RCC 7860 (cell line): ENCODE measurements at regions not wholly inside any gene's neighbourhood (a gene's known extent, or its start where the extent isn't known, plus 50 kb on each side); places are given as distances from the start of the nearest gene placed in this dataset.
"Not testable (repeated sequence)": the region's sequence is repeated elsewhere in the genome, so short reads cannot be mapped to it uniquely, and the experiment has no call there.

Experiments
- DNase-seq: peaks from one replicate; pipeline ENCODE4 v3.0.0-alpha.2; 2015; ENCODE audit warnings: low spot score
- FAIRE-seq: peaks from 2 replicates; lab custom pipeline; 2012; peaks lifted over from hg19 to GRCh38; lab: Jason Lieb, UNC

GRCh38 chr1:65527190-65527589 lies 106.7 kb downstream of the LEPR start:
- FAIRE-seq (no peak), DNase-seq (no peak)

GRCh38 chr1:65527707-65528503 lies 107.4 kb downstream of the LEPR start:
- DNase-seq (no peak), FAIRE-seq (no peak)

DNA sequence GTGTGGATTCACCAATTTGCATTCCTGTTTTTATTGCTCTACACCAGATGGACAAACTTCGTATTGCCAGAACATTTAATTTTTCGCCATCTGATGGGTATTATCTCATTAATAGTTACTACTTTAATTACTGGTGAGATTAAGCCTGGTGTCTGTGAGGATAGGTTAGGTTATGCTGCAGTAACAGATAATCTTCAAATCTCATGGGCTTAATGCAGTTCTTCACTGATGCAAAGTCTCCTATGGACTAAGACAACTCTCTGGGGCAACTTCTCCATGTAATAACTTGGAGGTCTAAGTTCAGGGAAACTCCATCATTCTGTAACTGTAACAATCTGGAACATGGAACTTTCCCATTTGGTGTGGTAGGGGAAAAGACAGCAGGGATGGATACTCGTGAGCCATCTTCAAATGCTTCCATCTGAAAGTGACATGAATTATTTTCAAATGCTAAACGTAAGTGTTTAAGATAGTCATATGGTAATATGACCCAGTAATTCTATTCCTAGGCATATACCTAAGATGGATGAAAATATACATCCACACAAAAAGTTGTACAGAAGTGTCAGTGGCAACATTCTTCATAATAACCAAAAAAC lies 111.6 kb downstream of the LEPR start:
- FAIRE-seq (no peak), DNase-seq (no peak)

GRCh38 chr1:65535981-65536380 lies 115.5 kb downstream of the LEPR start:
- FAIRE-seq: no peak
- no peak for DNase-seq

DNA sequence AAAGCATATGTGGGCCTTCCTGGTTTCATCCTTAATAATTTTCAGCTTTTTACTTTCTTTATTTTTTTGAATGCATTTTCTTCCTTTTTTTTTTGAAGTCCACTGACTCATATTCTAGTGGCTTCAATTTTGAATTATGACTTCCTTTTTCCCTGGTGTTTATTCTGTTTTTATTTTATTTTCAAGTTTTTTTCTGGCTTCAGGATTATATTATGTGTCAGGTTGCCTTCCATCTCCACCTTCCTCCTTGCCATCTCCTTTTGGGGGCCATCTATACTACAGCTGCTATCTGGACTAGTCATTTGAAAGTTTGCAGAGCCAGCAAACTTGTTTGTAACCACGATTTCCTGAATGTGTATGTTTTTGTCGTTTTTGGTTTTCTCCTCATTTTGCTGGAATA lies 117.6 kb downstream of the LEPR start:
- DNase-seq: no peak
- no peak for FAIRE-seq

- FAIRE-seq: no peak
- DNase-seq: no peak
Measured at GRCh38 chr1:65538664-65539063, 118.2 kb downstream of the LEPR start.

- DNase-seq (no peak), FAIRE-seq (no peak)
Measured at GRCh38 chr1:65539266-65540131, 119.0 kb downstream of the LEPR start.

GRCh38 chr1:65541161-65541560 lies 120.7 kb downstream of the LEPR start:
- peak; percentile 72 for FAIRE-seq
- DNase-seq: peak; percentile 32

GRCh38 chr1:65541865-65542264 lies 121.4 kb downstream of the LEPR start:
- no peak for FAIRE-seq
- DNase-seq: no peak

GRCh38 chr1:65542592-65542991 lies 122.1 kb downstream of the LEPR start:
- not testable (repeated sequence) for DNase-seq, FAIRE-seq

DNA sequence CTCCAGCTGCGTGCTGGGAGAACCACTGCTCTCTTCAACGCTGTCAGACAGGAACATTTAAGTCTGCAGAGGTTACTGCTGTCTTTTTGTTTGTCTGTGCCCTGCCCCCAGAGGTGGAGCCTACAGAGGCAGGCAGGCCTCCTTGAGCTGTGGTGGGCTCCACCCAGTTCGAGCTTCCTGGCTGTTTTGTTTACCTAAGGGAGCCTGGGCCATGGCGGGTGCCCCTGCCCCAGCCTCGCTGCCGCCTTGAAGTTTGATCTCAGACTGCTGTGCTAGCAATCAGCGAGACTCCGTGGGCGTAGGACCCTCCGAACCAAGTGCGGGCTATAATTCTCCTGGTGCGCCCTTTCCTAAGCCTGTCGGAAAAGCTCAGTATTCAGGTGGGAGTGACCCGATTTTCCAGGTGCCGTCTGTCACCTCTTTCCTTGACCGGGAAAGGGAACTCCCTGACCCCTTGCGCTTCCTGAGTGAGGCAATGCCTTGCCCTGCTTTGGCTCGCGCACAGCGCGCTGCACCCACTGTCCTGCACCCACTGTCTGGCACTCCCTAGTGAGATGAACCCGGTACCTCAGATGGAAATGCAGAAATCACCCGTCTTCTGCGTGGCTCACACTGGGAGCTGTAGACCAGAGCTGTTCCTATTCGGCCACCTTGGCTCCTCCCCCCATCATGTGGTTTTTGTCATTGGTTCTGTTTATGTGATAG lies 130.0 kb downstream of the LEPR start:
- not testable (repeated sequence) for DNase-seq, FAIRE-seq

DNA sequence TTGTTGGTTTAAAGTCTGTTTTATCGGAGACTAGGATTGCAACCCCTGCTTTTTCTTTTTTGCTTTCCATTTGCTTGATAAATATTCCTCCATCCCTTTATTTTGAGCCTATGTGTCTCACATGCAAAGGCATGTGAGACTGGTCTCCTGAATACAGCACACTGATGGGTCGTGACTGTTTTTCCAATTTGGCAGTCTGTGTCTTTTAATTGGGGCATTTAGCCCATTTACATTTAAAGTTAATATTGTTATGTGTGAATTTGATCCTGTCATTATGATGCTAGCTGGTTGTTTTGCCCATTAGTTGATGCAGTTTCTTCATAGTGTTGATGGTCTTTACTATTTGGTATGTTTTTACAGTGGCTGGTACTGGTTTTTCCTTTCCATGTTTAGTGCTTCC lies 132.0 kb downstream of the LEPR start:
- not testable (repeated sequence) for DNase-seq, FAIRE-seq

GRCh38 chr1:65554086-65554764 lies 133.8 kb downstream of the LEPR start:
- not testable (repeated sequence) for DNase-seq

GRCh38 chr1:65554829-65555228 lies 134.4 kb downstream of the LEPR start:
- DNase-seq (no peak), FAIRE-seq (no peak)

More at GRCh38 chr1:65554086-65554764, 133.8 kb downstream of the LEPR start:
- not testable (repeated sequence) for FAIRE-seq

- no peak for FAIRE-seq
- DNase-seq: no peak
Measured at GRCh38 chr1:65558215-65558614, 137.7 kb downstream of the LEPR start.

- FAIRE-seq (no peak), DNase-seq (no peak)
Measured at GRCh38 chr1:65564493-65564892, 144.0 kb downstream of the LEPR start.

DNA sequence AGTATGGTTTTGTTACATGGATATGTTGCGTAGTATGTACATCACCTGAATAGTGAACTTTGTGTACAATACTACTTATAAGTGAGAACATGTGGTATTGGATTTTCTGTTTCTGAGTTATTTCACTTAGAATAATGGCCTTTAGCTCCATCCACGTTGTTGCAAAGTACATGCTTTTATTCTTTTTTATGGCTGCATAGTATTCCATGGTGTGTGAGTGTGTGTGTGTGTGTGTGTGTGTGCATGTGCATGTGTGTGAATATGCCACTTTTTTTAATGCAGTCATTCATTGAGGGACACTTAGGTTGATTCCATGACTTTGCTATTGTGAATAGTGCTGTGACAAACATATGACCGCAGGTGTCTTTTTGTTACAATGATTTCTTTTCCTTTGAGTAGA lies 147.8 kb downstream of the LEPR start:
- FAIRE-seq (no peak), DNase-seq (no peak)

- no peak for DNase-seq
- no peak for FAIRE-seq
Measured at GRCh38 chr1:65572701-65573421, 152.4 kb downstream of the LEPR start.

- DNase-seq (no peak), FAIRE-seq (no peak)
Measured at GRCh38 chr1:65577278-65577677, 156.8 kb downstream of the LEPR start.

GRCh38 chr1:65577982-65578381 lies 157.5 kb downstream of the LEPR start:
- not testable (repeated sequence) for FAIRE-seq, DNase-seq
